HG03103 (cell line): ENCODE measurements at regions not wholly inside any gene's neighbourhood (a gene's known extent, or its start where the extent isn't known, plus 50 kb on each side); places are given as distances from the start of the nearest gene placed in this dataset.

ENCODE experiments used
- ATAC-seq: cut with Tn5 transposase; IDR thresholded peaks from one replicate; pipeline ENCODE4 v1.9.1; 2021; ENCODE audit warnings: low read depth; ENCODE audit not compliant: unreplicated experiment

DNA sequence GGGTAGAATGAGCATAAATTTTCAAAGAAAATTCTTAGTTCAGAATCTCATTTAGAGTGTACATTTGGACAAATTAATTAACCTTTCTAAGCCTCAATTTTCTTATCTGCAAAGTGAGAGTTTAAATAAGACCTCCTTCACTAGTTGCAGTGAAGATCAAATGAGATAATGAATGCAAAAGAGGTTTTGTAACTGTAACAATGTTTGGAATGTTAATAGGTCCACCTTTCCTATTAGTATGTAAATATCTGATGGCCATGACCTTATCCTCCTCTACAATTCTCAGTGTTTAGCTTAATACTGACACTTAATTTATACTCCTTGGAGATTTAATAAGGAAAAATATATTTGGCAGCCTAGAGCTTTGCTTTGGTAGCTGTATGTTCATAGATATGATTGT lies 138.8 kb downstream of the GABRG1 start:
- no peak for ATAC-seq

DNA sequence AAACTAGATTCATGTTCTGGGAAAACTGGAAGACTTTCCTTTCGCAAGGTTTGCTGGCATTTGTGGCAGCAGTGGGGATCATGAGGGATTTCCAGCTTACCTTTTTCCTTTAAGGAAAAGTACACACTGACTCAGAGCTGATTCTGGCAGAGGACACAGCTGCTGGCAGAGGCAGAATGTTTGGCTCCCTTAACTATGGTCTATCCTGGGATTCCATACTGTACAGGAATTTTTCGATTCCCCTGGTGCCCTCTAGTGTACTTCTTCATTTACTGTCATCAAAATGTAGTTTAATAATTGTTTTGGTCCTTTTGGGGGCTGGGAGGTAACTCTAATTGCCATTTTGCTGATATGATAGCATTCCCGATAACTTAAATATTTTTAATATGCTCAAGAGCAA lies 152.7 kb downstream of the GABRG1 start:
- ATAC-seq, result no peak

DNA sequence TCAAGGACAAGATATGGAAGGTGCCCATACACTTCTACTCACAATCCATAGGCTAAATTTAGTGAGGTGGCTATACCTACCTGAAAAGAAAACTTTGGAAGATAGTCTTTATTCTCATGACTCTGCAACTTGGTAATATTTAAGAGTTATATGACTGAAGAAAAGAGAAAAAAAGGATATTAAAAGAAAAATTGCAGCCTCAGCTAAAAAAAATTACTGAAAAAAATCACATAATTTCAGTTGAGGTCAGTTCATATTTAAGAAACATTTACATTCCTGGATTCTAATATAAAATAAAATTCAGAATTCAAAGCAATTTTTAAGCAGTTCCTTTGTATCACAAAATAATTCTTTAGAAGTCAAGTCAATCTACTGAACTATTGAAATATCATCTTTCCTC lies 166.5 kb downstream of the GABRG1 start:
- no peak for ATAC-seq

DNA sequence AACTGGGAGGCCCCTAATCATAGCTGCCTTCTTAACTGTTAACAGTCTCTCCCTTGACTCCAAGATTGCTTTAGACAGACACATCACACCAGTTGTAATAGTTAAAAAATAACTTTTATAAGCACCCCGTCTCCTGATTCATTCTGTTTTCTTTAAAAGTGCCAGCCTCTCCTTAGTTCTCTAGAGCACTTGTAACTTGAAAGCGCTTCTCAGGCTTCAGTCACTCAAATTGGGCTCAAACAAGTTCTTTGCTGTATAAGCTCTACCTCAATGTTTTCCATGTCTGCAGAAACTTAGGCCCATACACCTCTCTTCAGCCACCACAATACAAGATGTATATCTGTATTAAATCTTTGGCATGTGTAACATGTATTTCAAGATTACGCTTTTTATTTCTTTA lies 169.6 kb downstream of the GABRG1 start:
- ATAC-seq, result no peak

DNA sequence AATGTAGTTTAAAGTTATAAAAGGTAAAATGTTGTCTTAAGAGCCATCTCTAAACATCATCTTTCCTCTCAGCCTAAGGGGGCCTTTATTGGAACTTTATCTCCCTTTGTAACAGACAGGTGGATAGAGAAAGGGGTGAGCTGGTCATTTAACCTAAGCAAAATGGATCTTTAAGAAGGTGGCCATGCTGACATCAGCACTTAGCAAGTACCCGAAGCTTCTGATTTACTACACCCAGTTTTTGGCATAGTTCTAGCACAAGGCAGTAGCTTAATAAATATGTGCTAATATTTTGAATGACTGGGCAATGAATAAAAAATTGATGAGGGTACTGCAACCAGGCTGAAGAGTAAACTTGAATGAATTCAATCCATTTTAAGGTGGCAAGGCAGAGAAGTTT lies 172.7 kb downstream of the GABRG1 start:
- ATAC-seq, result no peak

DNA sequence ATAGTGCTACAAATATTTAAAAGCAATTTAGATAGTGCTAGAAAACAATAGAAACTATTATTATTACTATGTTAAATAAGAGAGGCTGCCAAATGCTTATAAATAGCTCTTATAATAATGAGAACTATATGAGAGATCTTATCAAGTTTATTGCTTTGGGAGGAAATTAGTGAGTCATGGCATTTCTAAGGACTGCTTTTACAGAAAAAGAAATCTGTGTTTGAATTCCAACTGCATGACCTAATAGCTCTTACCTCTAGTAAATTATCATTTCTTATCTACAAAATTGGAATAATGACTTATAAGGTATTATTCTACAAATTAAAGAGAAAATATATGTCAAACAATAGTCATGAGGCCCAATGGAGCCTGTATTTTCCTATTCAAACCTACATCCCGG lies 177.2 kb downstream of the GABRG1 start:
- ATAC-seq, result no peak

DNA sequence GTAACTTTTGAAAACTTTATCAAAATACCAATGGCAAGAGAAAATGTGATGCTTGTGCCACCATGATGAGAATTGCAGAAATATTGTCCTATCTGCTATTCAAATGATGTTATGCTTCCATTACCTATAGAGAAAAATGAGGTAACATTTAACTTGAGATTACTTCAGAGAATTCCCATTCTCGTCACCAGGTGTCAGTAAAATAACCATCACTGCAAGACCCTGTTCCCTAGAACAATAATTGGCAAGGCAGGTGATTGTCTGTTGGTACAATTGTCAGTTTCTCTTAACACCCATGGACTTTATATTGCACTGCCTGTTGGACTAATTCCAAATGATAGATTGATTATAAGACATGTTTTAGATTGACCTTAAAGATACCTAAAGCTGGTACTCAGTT lies 179.9 kb downstream of the GABRG1 start:
- ATAC-seq, result no peak

DNA sequence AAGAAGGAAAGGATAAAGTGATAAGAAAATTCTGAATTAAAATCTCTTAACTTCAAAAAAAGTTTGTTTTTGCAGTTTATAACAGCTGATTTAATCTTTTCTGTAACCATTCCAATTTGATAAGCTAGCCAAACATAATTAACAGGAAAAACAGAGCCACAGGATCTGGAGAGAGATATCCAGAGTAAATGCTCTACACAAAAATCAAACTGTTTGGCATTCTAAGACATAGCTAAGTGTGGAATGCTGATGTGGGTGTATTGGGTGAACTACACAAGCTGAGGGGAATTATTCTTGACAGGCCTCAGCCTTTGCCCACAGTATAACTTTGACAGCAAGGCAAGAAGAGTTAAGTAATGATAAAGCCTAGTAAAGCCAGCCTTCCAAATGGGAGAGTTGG lies 184.8 kb downstream of the GABRG1 start:
- ATAC-seq, result no peak

DNA sequence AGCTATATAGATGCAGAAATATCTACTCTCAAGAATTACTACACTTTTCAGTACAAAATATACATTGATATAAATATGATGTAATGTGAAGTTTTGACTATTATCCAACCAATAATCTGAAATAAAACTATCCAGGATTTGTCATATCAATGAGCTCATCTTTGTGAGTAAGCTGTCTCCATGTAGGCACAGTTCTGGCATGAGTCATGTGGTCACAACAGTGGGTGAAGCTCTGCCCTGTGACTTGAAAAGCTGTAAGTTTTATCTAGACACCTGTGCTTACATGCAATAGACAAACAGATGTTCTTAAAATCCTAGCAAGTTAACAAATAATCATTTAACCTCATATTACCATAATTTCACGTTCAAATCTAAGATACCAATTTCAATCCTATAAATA lies 192.7 kb downstream of the GABRG1 start:
- ATAC-seq, result no peak

DNA sequence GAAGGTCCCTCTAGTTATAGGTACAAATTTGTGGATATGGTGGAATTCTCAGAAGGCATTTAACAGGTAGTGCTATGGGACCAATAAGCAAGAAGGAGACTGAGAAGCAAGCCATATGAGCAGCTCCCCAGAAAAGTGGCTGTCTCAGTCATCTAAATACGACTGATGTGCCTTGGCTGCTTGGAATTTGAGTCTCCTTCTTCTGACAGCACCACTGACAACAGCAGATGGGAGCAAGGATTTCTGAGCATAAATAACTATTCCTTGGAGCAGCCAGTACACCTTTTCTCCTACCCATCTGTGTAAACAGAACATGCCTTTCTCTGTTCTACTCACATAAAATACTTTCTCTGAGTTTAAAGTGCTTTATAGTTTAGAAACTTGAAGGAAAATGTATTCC lies 196.2 kb downstream of the GABRG1 start:
- no peak for ATAC-seq

DNA sequence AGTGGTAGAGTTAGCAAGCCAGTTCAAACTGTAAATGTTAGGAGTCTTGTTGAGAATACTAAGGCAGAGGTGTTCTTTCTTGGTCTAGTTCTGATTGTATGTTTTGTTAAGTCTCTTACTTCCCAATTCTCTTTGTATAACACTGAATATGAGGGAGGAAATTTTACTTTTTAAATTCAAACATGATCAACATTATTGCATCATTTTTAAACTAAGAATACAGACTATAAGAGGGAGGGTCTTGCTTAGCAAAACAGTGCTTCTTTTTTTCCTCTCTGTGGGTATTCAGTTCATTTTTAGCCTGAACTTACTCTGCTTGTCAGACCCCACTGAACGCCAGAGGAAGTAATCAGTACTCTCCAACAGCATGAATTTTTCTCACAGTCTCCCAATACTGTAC lies 198.0 kb downstream of the GABRG1 start:
- ATAC-seq, result no peak

DNA sequence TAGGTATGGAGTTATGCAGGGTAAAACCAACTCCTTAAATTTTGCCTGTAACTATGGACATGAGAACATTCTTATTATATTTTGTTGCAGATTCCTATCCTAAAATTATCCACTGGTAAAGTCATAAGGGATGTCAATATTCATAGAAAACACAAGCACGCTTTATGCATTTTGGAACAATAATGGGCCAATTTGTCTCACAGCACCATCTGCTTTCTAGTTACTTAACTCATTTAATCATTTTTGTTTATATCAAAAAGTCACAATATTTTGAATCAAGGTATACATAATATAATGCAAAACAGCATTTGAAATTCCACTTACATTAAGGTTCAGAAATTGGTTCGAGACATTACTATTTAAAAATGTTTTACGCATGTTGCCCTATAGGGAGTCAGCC lies 203.0 kb downstream of the GABRG1 start:
- no peak for ATAC-seq

DNA sequence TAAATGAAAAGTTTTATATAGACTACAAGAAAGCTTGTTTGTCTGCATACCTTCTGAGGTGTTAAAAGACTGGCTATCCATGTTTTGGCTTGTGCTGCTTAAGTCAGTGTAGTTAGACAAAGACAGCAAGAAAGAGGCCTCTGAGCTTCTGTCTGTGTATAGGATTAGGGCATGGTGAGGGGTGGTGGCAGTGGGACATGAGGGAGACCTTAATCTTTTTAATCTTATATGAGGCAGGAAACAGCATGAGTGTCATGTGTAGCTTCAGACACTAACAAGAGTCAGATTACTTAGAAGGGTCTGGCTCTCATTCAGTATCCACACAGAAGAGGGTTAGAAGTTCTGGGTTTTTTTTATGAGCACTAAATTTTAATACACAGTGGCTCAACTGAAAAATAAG lies 213.3 kb downstream of the GABRG1 start:
- ATAC-seq, result no peak

DNA sequence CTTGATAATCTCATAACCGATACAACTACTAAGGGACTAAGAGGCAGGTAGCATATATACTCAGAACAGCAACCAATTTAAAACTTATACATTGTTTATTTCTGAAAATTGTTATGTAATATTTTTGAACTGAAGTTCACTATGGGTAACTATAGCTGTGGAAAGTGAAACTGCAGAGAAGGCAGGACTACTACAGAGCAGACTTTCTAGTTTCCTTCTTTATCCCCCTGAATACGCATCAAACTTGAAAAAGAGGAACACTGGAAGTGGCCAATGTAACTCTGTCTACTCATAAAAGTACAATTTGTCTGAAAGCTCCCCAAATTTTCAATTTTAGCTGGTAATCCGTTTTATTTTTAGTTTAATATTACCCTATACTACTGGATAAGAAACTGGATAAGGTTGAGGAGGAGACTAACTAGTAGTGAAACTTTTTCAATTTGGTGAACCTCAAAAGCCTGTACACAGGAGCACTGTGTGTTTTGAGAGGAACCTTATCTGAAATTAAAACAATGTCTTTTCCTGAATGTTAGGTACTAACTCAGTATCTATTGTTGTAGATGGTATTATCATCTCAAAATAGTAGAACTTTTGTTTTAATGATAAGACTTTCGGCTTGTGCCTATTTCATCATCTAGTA lies 225.8 kb downstream of the GABRG1 start:
- no peak for ATAC-seq

DNA sequence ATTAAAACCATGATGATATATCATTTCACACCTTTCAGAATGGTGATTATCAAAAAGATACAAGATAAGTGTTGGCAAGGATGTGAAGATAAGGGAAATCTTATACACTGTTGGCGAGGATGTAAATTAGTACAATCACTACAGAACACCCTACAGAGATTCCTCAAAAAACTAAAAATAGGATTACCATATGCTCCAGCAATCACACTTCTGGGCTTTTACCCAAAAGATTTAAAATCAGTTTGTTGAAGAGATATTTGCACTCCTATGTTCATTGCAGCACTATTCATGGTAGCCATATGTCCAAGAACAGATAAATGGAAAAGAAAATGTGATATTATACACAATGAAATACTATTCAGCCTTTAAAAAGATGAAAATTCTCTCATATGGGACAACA lies 240.4 kb downstream of the GABRG1 start:
- no peak for ATAC-seq

DNA sequence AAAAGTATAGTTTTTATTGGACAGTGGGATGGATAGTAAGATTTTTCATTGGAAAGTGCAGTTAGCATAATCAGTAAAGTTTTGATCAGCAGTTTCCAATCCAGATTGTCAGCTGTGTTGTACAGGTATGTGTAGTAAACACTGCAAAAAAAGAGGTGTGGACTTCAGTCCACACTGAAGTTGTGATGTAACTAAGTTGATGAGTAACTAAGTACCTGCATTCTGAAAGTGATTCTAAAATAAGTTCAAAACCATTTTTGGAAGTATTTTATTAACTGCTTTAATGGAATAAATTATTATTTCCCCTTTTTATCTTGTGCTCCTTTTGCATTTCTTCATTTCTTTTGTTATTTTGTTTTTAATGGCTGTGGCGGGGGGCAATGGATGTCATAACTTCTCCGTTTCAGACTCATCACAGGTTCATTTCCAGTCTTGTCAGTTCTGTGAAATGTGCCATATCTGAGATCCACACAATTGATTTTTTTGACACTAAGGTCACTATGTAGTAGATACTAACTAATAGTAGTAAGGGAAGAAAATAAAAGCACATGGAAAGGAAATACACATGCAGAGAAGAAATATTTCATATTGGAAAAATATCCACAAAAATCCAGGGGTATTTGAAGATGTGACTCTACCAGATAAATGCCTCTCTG lies 247.5 kb downstream of the GABRG1 start:
- no peak for ATAC-seq

DNA sequence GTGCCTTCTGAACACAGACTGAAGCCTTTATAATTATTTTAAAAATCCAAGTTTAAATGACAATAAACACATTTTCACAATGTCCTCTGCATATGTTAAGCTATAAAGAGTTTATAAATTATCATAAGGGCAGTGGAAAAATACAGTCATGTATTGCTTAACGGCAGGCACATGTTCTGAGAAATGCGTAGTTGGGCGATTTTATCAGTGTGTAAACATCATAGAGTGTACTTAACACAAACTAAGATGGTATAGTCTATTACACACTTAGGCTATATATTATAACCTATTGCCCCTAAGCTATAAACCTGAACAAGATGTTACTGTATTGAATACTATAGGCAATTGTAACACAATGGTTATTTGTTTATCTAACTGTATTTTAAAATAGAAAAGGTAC lies 254.7 kb downstream of the GABRG1 start:
- no peak for ATAC-seq

DNA sequence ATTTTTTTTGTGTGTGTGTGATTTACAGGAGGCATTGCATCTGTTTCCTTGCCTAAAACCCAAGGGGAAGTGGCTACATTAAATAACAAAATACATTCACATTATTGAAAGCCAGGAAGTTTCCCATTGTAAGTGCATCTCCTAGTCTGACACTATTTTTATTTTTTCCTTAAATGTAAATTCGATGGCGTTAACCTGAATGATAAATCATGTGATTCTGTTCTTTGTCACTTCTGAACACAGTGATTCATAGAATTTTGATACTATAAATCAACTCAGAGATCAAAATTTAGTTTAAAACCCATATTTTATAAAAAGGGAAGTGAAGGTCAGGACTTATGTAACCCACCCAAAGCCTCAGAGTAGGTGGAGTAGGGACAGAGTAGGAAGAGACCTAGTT lies 258.1 kb downstream of the GABRG1 start:
- no peak for ATAC-seq

DNA sequence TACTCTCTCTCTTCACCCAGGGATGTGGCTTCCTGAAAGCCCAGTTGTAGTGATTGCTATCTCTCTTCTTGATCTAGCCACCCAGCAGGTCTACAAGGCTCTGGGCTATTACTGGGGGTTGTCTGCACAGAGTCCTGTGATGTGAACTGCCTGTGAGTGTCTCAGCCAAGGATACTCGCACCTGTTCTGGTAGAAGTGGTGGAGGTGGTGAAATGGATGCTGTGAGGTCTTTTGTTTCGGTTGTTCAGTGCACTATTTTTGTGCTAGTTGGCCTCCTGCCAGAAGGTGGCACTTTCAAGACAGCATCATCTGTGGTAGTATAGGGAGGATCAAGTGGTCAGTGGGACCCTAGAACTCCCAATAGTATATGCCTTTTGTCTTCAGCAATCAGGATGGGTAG lies 268.0 kb downstream of the GABRG1 start:
- ATAC-seq, result no peak

DNA sequence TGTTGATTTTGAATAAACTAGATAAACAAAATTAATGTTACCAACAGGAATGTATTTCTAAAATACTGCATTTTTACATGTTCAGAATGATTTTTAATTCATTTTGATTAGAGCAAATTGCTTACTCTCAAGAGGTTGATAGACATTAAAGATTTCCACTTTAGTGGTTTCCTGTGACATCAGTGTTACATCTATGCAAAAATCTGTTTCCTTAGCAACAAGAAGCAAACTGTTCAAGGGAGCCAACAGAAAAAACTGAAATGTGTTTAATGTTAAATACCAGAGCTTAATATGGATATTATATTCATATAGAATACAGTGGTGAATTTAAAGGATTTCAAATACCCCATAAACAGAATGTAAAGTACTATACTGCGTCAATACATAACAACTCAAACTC lies 277.8 kb downstream of the GABRG1 start:
- ATAC-seq, result no peak

DNA sequence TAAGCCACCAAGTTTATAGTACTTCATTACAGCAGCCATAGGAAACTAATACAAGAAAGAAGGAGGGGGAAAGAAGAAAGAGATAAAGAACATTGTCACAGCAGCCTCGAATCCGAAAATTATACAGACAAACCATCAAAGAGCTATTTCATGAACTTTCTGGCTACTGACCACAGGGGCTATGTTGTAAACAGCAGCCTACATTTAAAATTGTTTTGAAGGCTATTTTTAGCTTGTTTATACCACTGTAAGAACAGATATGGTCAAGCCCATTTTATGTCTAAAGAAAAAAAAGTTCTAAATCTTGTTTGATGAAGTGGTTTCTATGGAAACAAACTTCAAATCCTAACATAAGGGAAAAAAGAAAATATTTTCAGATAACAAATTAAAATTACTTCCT lies 282.1 kb downstream of the GABRG1 start:
- ATAC-seq, result no peak

DNA sequence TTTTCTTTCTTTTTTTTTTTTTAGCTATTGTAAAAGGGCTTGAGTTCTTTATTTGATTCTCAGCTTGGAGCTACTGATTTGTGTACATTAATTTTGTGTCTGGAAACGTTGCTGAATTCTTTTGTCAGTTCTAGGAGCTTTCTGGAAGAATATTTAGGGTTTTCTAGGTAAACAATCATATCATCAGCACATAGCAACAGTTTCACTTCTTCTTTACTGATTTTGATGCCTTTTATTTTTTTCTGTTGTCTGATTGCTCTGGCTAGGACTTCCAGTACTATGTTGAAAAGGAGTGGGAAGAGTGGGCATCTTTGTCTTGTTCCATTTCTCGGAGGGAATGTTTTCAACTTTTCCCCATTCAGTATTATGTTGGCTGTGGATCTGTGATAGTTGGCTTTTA lies 292.2 kb downstream of the GABRG1 start:
- ATAC-seq, result no peak

DNA sequence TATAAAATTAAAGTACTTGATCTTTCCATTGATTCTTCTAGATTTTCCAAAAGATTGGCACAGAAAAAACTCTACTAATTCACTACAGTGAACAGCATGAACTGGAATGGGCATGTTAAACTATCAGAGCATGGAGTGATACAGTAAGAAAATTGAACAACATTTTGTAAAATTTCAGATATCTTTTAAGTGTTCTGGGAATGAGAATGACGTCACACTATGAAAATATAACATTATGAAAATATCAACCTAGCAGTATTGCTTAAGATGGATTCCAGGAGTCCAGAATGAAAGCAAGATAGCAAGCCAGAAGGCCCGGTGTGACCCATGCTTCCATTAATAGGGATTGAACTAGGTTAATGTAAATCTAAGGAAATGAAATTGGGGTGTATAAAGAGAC lies 319.9 kb downstream of the GABRG1 start:
- ATAC-seq, result no peak
